Skeletal muscle cell (primary cell): ENCODE measurements at regions not wholly inside any gene's neighbourhood (a gene's known extent, or its start where the extent isn't known, plus 50 kb on each side); places are given as distances from the start of the nearest gene placed in this dataset.

ENCODE experiments used
- DNase-seq: peaks from one replicate; pipeline ENCODE4 v3.0.0-alpha.2; 2010; ENCODE audit warnings: low read depth
- H3K4me3 ChIP-seq: 2 replicates; pipeline ENCODE4 v1.5.1; 2011; ENCODE audit warnings: low read depth, mild to moderate bottlenecking, control low read depth, low read length, moderate library complexity

DNA sequence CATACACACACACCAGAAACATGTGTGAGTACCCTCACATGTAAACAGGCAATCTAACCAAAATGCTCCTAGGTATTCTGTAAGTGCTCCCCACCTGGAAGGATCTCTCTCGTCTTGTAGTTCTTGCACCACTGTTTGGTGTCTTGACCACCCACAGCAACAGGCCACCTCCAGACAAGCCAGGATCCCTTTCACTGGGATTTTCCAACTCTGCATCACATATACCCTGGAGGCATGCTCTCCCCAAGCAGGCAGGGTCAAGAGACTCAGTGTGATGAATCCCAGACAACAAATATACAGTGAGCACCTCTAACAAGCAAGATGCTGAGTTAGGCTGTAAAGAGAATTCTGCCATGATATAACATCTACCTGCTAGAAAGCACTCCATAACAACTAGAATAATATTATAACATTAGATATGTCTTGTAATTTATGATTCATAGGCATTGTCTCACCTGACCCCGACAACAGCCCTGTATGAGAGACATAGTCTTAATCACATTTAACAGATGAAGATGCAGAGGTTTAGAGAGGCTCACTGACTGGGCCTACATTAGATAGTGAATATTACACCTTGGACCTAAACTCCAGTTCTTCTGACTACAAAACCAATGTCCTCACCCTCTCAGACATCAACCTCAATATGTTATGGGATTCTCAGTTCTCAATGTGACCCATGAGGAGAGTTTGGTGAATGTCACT is 76.5 kb upstream of the BCL6 start:
- no peak overlapping the region for H3K4me3 ChIP-seq
- DNase-seq, result no peak

GRCh38 chr3:187822402-187822801 is 77.1 kb upstream of the BCL6 start:
- H3K4me3 ChIP-seq, result no peak overlapping the region
- no peak for DNase-seq

DNA sequence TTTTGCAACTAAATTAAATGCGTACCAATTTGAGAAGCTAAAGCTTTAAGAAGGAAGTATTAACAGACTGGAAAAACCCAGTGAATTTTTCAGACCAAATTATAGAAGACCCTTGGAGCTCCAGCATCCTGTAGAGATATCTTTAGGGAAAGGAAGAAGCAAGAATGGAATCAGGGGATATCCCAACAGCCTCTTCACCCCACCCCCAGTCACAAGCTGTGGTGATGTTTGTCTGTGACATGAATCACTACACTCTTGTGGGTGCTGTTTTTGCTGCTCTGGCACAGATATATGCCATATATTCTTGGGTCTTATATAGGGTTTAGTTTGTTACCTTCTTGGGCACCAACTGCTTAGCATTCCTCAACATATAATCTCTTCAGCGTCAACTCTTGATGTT is 78.5 kb upstream of the BCL6 start:
- DNase-seq, result no peak
- no peak overlapping the region for H3K4me3 ChIP-seq

GRCh38 chr3:187827723-187828122 is 82.5 kb upstream of the BCL6 start:
- no peak overlapping the region for H3K4me3 ChIP-seq
- no peak for DNase-seq

- no peak overlapping the region for H3K4me3 ChIP-seq
- no peak for DNase-seq
Measured at GRCh38 chr3:187828579-187829452, 83.5 kb upstream of the BCL6 start.

DNA sequence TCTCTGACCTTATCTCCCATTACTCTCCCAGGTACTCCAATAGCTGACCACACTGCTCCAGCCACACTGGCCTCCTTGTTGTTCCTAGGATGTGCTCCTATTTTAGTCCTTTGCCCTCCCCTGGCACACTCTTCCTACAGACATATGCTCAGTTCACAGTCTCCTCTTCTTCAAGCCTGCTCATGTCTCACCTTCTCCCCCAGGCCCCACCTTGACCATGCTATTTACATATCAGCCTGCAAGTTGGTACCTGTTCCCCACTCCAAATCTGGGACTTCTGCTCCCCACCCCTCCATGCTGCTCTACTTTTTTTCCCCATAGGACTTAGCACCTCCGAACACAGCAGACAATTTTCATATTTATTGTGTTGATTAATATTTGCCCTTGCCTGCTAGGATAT is 84.9 kb upstream of the BCL6 start:
- DNase-seq, result no peak

DNA sequence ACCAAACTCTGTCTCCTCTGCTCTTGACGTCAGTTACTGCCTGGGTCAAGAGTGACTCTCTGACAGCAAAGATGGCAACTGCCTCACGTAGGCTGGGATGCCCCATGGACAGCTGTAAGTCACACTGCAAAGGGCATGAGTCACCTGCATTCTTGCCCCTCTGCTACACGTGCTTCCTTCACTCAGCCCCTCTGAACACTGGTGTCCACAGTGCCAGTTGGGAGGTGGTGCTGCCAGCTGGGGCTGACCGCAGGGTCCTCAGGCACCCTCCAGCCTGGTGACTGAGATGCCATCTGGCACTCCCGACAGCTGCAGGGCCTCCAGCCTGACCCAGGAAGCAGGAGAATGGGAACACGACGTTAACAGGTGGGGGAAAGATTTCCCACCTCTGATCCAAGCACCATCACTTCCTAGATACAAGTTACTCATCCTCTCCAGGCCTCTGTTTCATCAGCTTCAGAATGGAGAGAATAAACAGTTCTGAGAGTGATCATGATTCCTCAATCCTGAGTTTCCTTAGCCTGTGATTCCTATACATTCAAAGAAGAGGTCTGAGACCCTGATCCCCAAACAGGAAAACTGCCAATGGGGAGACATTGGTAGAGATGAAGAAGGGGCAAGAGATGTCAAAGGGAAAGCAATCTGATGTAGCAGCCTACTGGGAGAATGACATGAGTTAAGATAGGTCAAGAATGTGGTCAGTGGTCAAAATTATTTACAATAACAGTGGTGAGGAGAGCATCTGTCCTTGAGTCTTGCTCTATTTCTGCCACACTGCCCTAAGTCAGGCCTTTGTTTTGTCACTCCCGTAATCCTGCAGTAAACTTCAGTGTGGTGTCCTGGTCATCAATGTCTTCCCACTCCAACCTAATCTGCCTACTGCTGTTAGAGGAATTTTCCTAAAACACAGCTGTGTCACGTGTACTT is 86.1 kb upstream of the BCL6 start:
- peak; percentile 82 for DNase-seq

More for the DNA sequence above, 84.9 kb upstream of the BCL6 start:
- no peak overlapping the region for H3K4me3 ChIP-seq

DNA sequence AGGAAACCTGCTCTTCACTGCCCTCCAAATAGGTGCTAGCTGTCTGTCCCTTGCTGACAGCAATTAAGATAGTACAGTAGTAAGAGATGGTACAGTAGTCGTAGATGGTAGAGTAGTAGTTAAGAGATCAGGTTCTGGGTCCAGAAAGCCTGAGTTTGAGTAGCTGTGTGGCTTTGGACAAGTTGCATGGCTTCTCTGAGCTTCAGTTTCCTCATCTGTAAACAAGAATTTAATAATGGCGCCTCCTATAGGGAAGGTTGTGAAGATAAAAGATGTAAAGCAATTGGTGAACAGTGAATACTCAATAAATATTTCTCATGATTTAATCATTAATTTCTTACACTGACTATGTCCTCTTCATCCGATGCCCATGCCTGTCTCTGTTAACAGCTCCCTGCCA is 86.9 kb upstream of the BCL6 start:
- DNase-seq, result no peak
- no peak overlapping the region for H3K4me3 ChIP-seq

More for the DNA sequence above, 86.1 kb upstream of the BCL6 start:
- H3K4me3 ChIP-seq, result no peak overlapping the region

DNA sequence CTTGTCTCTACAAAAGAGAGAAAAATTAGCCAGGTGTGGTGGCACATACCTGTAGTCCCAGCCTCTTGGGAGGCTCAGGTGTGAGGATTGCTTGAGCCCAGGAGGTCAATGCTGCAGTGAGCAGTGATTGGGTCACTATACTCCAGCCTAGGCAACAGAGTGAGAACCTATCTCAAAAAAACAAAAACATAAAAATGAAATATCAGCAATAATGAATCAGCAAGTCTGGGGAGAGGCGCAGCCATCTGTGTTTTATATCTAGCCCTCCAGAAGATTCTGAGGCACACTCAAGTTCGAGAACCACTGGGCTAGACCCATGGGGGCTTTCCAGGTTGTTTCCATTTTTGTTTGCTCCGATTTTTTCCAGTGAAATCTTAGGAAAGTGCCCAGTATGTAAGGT is 88.1 kb upstream of the BCL6 start:
- DNase-seq, result no peak
- no peak overlapping the region for H3K4me3 ChIP-seq

- DNase-seq, result no peak
- H3K4me3 ChIP-seq, result no peak overlapping the region
Measured at GRCh38 chr3:187833799-187834578, 88.7 kb upstream of the BCL6 start.

DNA sequence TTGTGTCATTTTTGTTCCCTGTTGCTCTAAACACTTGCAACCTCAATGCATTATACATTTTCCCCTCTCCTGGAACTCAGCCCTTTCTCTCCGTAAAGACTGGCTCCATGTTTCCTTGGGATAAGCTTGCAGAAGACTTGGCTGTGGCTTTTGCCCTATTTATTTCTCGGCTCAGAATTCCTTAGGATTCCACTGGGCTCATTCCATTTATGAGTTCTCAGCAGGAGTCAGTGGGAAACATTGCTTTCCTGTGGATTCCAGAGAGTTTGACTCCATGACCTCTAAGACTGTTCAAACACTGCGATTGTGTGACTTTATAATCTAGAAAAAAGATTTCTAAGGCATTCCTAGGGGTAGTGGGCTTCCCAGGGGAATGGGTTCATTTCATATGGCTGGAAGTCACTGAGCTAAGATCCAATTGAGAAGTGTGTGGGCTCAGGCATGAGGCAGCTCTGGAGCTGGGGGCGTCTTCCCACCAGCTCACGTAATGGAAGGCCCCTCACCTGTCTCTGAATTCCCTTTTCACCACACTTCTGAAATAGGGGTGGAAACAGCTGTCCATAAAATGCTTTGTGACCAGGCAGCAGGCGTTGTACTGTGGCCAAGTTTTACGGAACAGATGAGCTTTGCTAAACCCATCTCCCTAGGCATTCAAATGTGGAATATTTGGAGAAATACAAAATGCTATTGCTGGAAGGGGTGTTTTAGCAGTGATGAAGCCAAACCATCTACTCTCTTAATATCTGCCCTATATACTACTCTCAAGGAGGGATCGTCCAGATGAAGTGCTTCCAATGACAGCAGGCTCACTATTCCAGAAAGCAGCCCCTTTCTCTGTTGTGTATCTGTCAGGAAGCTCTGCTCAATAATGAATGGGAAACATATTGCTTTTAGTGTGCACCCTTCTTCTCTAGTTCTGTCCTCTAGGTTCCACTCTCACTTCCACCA is 91.8 kb upstream of the BCL6 start:
- no peak overlapping the region for H3K4me3 ChIP-seq
- DNase-seq, result peak; percentile 60

- no peak for DNase-seq
- no peak overlapping the region for H3K4me3 ChIP-seq
Measured at GRCh38 chr3:187838016-187838540, 92.8 kb upstream of the BCL6 start.

DNA sequence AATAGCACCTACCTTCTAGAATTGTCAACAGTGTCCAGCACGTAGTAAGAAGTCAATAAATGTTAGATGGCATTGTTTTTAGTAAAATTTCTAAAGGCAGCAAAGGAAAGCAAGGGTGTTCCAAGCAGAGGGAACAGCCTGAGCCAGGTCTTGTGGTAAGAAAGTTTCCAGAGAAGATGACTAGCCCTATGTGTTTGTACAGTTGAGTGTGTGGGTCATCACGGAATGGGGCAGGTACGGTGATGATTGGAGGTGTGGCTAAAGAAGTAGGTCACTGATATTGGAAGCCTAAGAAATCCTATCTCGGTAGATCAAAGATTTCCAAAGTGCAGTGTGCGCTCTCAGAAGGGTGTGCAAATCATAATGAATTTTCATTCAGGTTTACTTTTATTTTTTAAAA is 94.2 kb upstream of the BCL6 start:
- no peak overlapping the region for H3K4me3 ChIP-seq
- DNase-seq, result no peak

GRCh38 chr3:187840856-187841255 is 95.6 kb upstream of the BCL6 start:
- no peak for DNase-seq
- no peak overlapping the region for H3K4me3 ChIP-seq

- DNase-seq, result no peak
- H3K4me3 ChIP-seq, result no peak overlapping the region
Measured at GRCh38 chr3:187841560-187841959, 96.3 kb upstream of the BCL6 start.

- DNase-seq, result no peak
- H3K4me3 ChIP-seq, result no peak overlapping the region
Measured at GRCh38 chr3:187843654-187844053, 98.4 kb upstream of the BCL6 start.

DNA sequence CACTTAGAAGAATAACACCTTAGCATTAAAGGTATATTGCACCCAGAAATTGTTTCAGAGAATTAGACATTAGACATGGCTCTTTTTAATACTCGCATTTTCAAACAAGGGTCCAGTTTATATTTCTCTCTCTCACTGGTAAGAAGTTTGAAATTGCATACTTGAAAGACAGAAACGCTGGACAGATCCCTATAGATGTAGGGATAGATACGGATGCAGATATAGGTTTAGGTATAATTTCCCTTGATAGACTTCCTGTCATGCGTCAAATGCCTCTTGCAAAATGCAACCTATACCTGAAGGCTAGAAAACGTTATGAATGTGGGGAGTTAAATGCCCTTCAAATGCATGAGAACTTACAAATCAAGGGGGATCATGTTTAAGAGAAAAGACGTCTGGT is 99.4 kb upstream of the BCL6 start:
- no peak overlapping the region for H3K4me3 ChIP-seq
- no peak for DNase-seq

DNA sequence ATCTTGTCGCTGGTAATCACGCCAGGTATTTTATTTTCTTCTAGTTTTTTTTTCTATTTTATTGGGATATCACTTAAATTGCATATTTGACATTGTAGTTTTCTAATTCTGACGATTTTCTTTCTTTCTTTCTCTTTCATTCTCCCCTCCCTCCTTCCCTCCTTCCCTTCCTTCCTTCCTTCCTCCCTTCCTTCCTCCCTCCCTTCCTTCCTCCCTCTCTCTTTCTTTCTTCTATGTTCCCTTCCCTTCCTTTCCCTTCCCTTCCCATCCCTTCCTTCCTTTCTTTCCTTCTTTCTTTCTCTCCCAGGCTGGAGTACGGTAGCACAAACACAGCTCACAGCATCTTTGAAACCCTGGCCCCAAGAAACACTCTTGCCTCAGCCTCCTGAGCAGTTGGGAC is 100.6 kb upstream of the BCL6 start:
- no peak overlapping the region for H3K4me3 ChIP-seq
- DNase-seq, result no peak
